ENCODE measurements at regions not wholly inside any gene's neighbourhood (a gene's known extent, or its start where the extent isn't known, plus 50 kb on each side); places are given as distances from the start of the nearest gene placed in this dataset.

- TF ChIP-seq CTCF (IDR thresholded peaks at IDR 0.05) = no peak
- no peak for TF ChIP-seq POLR2A (IDR thresholded peaks at IDR 0.05)
- no peak for TF ChIP-seq EP300 (IDR thresholded peaks at IDR 0.05)
These were observed 156.2 kb downstream of the ZBTB18 start for GRCh38 chr1:244207042-244207934.

Measured in ovary (tissue), 3 donors.